Hepatocyte (in vitro differentiated cells): ENCODE measurements at regions not wholly inside any gene's neighbourhood (a gene's known extent, or its start where the extent isn't known, plus 50 kb on each side); places are given as distances from the start of the nearest gene placed in this dataset.

Source experiments
- CTCF ChIP-seq: fragments of 200-600 bp; sonication (generic); IDR thresholded peaks from 2 replicates; pipeline ENCODE4 v1.5.1; 2016; ENCODE audit warnings: antibody characterized with exemption, mild to moderate bottlenecking; ENCODE audit not compliant: poor library complexity
- EZH2 ChIP-seq: fragments of 200-600 bp; sonication (generic); IDR thresholded peaks from 2 replicates; pipeline ENCODE4 v1.6.1; 2016; ENCODE audit warnings: antibody characterized with exemption, mild to moderate bottlenecking, borderline replicate concordance

GRCh38 chr2:105629634-105630033, 115.1 kb upstream of the NCK2 start:
- no peak for TF ChIP-seq CTCF
- TF ChIP-seq EZH2: no peak
